GM23248 (cell line): ENCODE measurements at regions not wholly inside any gene's neighbourhood (a gene's known extent, or its start where the extent isn't known, plus 50 kb on each side); places are given as distances from the start of the nearest gene placed in this dataset.
"Not testable (repeated sequence)": the region's sequence is repeated elsewhere in the genome, so short reads cannot be mapped to it uniquely, and the experiment has no call there.

Source experiments
- DNase-seq: peaks from one replicate; pipeline ENCODE4 v3.0.0-alpha.2; 2015
- H2AFZ ChIP-seq: fragments of 200-600 bp; sonication (generic); 2 replicates; pipeline ENCODE4 v1.6.1; 2016; ENCODE audit warnings: antibody characterized with exemption
- H3F3A ChIP-seq: fragments of 200-600 bp; sonication (generic); 2 replicates; pipeline ENCODE4 v1.6.1; 2016; ENCODE audit warnings: mild to moderate bottlenecking, antibody characterized with exemption, mixed run types; ENCODE audit not compliant: insufficient read depth
- H3K27ac ChIP-seq: fragments of 200-600 bp; sonication (generic); 2 replicates; pipeline ENCODE4 v1.5.1; 2016; ENCODE audit warnings: mild to moderate bottlenecking
- H3K27me3 ChIP-seq: fragments of 200-600 bp; sonication (generic); replicated peaks from 2 replicates; pipeline ENCODE4 v1.6.1; 2016; ENCODE audit warnings: mild to moderate bottlenecking; ENCODE audit not compliant: insufficient read depth
- H3K36me3 ChIP-seq: fragments of 200-600 bp; sonication (generic); 2 replicates; pipeline ENCODE4 v1.6.1; 2016; ENCODE audit warnings: low read depth, mild to moderate bottlenecking
- H3K4me1 ChIP-seq: fragments of 200-600 bp; sonication (generic); 2 replicates; pipeline ENCODE4 v1.6.1; 2016; ENCODE audit warnings: mild to moderate bottlenecking; ENCODE audit not compliant: insufficient read depth
- H3K4me2 ChIP-seq: fragments of 200-600 bp; sonication (generic); one replicate; pipeline ENCODE4 v1.6.1; 2016; ENCODE audit warnings: mild to moderate bottlenecking; ENCODE audit not compliant: unreplicated experiment
- H3K4me3 ChIP-seq: fragments of 200-600 bp; sonication (generic); 2 replicates; pipeline ENCODE4 v1.5.1; 2016; ENCODE audit warnings: mild to moderate bottlenecking
- H3K79me2 ChIP-seq: fragments of 200-600 bp; sonication (generic); 2 replicates; pipeline ENCODE4 v1.6.1; 2016; ENCODE audit warnings: mild to moderate bottlenecking; ENCODE audit not compliant: insufficient read depth
- H3K9ac ChIP-seq: fragments of 200-600 bp; sonication (generic); 2 replicates; pipeline ENCODE4 v1.6.1; 2016; ENCODE audit warnings: mild to moderate bottlenecking
- H3K9me2 ChIP-seq: fragments of 200-600 bp; sonication (generic); 2 replicates; pipeline ENCODE4 v1.6.1; 2016; ENCODE audit warnings: mixed run types, mild to moderate bottlenecking, moderate library complexity; ENCODE audit not compliant: insufficient read depth
- H3K9me3 ChIP-seq: fragments of 200-600 bp; sonication (generic); one replicate; pipeline ENCODE4 v1.6.1; 2017; ENCODE audit warnings: low read depth
- H4K20me1 ChIP-seq: fragments of 200-600 bp; sonication (generic); 2 replicates; pipeline ENCODE4 v1.6.0; 2016; ENCODE audit not compliant: insufficient read depth
- EZH2 ChIP-seq: fragments of 200-600 bp; sonication (generic); IDR thresholded peaks from 2 replicates; pipeline ENCODE4 v1.6.1; 2018; ENCODE audit warnings: antibody characterized with exemption, mild to moderate bottlenecking; ENCODE audit not compliant: insufficient read depth, poor library complexity, severe bottlenecking
- EZH2phosphoT487 ChIP-seq: fragments of 200-600 bp; sonication (generic); IDR thresholded peaks from 2 replicates; pipeline ENCODE4 v1.6.1; 2018; ENCODE audit warnings: antibody characterized with exemption, moderate library complexity, mild to moderate bottlenecking, low read depth; ENCODE audit not compliant: insufficient read depth
- WGBS, 2 experiments: methylation state at CpG; one replicate each; pipeline ENCODE4 v1.1.6; 2015 to 2017; ENCODE audit warnings: low lambda C conversion rate in 2 of 2, low coverage in 1 of 2; ENCODE audit errors: missing lambda C conversion rate in 2 of 2; 5-methylcytosine and 5-hydroxymethylcytosine counted together
- in situ Hi-C: fragments of 300-500 bp; cut with MboI; formaldehyde crosslinking; loops from 2 replicates; pipeline ENCODE4 v1.15.0; 2020

GRCh38 chr7:142478479-142479220 lies 220.8 kb upstream of the PRSS58 start:
- peaks cover 14% of the 10 kb centered on the region; the same call in 1 of the 2 replicates for H3F3A ChIP-seq
- no peaks in the 10 kb centered on the region for H3K27me3 ChIP-seq
- 17 to 18% methylated on average over 9 of the region's 9 CpGs for WGBS, 2 experiments
- no peak overlapping the region for H3K9ac ChIP-seq
- H4K20me1 ChIP-seq, result no peaks in the 10 kb centered on the region
- H3K4me2 ChIP-seq, result no peak overlapping the region
- DNase-seq, result peak; percentile 71
- peak overlapping the region; percentile 44 for H2AFZ ChIP-seq
- H3K79me2 ChIP-seq, result no peaks in the 10 kb centered on the region
- no peaks in the 10 kb centered on the region for H3K9me3 ChIP-seq
- TF ChIP-seq EZH2 (no peak), EZH2phosphoT487 (no peak)
- H3K36me3 ChIP-seq, result no peaks in the 10 kb centered on the region
- no peak overlapping the region for H3K27ac ChIP-seq
- H3K9me2 ChIP-seq, result no peaks in the 10 kb centered on the region
- peaks cover 28% of the 10 kb centered on the region for H3K4me1 ChIP-seq
- in situ Hi-C loops, result no loop called here
- no peak overlapping the region for H3K4me3 ChIP-seq

DNA sequence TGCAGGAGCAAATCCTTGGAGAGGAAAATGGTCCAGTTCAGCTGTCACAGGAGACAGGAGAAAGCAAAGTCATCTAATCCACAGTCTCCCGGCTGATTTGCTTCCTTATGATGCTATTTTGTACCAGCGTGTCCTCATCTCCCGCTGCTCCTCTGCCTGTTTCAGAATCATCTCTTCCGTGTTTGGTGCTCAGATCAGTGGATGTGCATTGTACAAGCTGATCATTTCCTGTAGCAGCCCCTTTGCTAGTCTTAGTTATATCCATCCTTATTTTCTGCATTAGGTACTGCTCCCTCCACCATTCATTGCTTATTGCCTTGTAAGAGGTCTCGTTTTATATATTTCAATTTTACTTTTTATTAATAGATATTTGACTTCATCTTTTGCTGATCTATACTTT lies 219.9 kb upstream of the PRSS58 start:
- H3K27me3 ChIP-seq, H3K4me3 ChIP-seq, in situ Hi-C loops, H3K36me3 ChIP-seq, DNase-seq, H3K27ac ChIP-seq, H4K20me1 ChIP-seq, H3K9ac ChIP-seq, H3K9me2 ChIP-seq, H3K9me3 ChIP-seq, H3K79me2 ChIP-seq: not testable (repeated sequence)
- Histone ChIP-seq H3F3A (peaks cover 14% of the 10 kb centered on the region; the same call in 1 of the 2 replicates), H3K4me1 (peaks cover 28% of the 10 kb centered on the region), H3K4me2 (peak overlapping the region; percentile 10), H2AFZ (peak overlapping the region; percentile 44)
- whole genome bisulfite sequencing, 2 experiments, result 60 to 66% methylated on average over 5 of the region's 5 CpGs

DNA sequence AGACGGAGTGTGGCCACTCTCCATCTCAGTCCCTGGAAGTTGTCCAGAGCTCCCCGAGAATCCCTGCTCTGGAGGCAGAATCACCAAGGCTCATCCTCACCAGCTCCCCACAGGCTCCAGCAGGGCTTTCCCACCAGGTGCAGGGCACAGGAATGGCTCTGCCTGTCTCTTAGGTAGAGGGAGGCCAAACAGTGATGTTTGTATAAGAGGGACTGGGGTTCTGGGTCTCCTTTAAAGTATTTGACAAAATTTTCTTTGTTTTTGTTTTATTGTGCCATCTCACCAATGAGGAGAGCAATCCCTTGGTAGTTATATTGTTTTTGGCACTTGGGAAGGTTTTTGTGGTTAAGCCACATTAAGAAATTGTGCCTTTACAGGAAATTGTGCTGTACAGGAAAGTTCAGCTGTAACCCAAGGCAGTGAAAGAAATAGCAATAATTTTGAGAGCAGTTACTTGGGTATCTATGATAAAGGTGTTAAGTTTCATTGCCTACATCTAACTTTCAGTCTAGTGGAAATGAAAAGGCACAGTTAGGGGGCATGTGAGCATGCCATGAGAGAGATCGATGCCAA lies 219.3 kb upstream of the PRSS58 start:
- peak overlapping the region; percentile 44; the same call in 1 of the 2 replicates for H2AFZ ChIP-seq
- 71% methylated on average over 3 of the region's 3 CpGs for WGBS, 2 experiments
- H3K27ac ChIP-seq, result peak overlapping the region; percentile 38
- H3K36me3 ChIP-seq, result no peaks in the 10 kb centered on the region
- H3K9me3 ChIP-seq, result no peaks in the 10 kb centered on the region
- in situ Hi-C loops, result no loop called here
- peaks cover 14% of the 10 kb centered on the region; the same call in 1 of the 2 replicates for H3F3A ChIP-seq
- no peak overlapping the region for H3K4me3 ChIP-seq
- TF ChIP-seq EZH2 (no peak), EZH2phosphoT487 (no peak)
- H3K9me2 ChIP-seq, result no peaks in the 10 kb centered on the region
- H4K20me1 ChIP-seq, result no peaks in the 10 kb centered on the region
- H3K4me2 ChIP-seq, result peak overlapping the region; percentile 10
- no peaks in the 10 kb centered on the region; the same call in 1 of the 2 replicates for H3K27me3 ChIP-seq
- peak; percentile 59 for DNase-seq
- H3K4me1 ChIP-seq, result peaks cover 28% of the 10 kb centered on the region
- H3K9ac ChIP-seq, result no peak overlapping the region
- H3K79me2 ChIP-seq, result no peaks in the 10 kb centered on the region

GRCh38 chr7:142476077-142476476 lies 218.2 kb upstream of the PRSS58 start:
- H3K36me3 ChIP-seq, result no peaks in the 10 kb centered on the region
- H3K79me2 ChIP-seq, result no peaks in the 10 kb centered on the region

More at GRCh38 chr7:142476077-142476476, 218.2 kb upstream of the PRSS58 start:
- Histone ChIP-seq H3K27me3 (no peaks in the 10 kb centered on the region; the same call in 1 of the 2 replicates), H3F3A (peaks cover 14% of the 10 kb centered on the region; the same call in 1 of the 2 replicates), H3K9ac (no peak overlapping the region), H3K4me3 (no peak overlapping the region), H3K9me2 (no peaks in the 10 kb centered on the region), H3K27ac (no peak overlapping the region), H3K4me1 (peaks cover 28% of the 10 kb centered on the region), H4K20me1 (no peaks in the 10 kb centered on the region), H3K4me2 (no peak overlapping the region), H2AFZ (no peak overlapping the region), H3K9me3 (no peaks in the 10 kb centered on the region)
- WGBS, 2 experiments, result 66 to 71% methylated on average over 2 of the region's 2 CpGs
- DNase-seq, result peak; percentile 35
- TF ChIP-seq EZH2phosphoT487 (no peak), EZH2 (no peak)
- in situ Hi-C loops, result no loop called here
